Gastroesophageal sphincter (tissue), 3 donors: ENCODE measurements at regions not wholly inside any gene's neighbourhood (a gene's known extent, or its start where the extent isn't known, plus 50 kb on each side); places are given as distances from the start of the nearest gene placed in this dataset.

Experiments
- CTCF ChIP-seq, 4 experiments: fragments of 200-600 bp in 2 of 4; fragments of 450-650 bp in 2 of 4; sonication (generic) in 1 of 4; IDR thresholded peaks; one replicate each; pipeline ENCODE4 v1.5.1; 2017 to 2019; ENCODE audit warnings: antibody characterized with exemption in 4 of 4, mild to moderate bottlenecking in 2 of 4, moderate library complexity in 2 of 4
- POLR2AphosphoS5 ChIP-seq: sonication (generic); formaldehyde crosslinking; IDR thresholded peaks from one replicate; pipeline ENCODE4 v1.6.1; 2017; ENCODE audit warnings: antibody characterized with exemption

GRCh38 chr1:2860476-2861142, 59.1 kb upstream of the TTC34 start:
- TF ChIP-seq CTCF (IDR thresholded peaks at IDR 0.05) = no peak
- no peak for TF ChIP-seq POLR2AphosphoS5
